Hindlimb muscle (tissue), 1 donor: ENCODE measurements at regions not wholly inside any gene's neighbourhood (a gene's known extent, or its start where the extent isn't known, plus 50 kb on each side); places are given as distances from the start of the nearest gene placed in this dataset.

ENCODE experiments used
- DNase-seq: peaks from one replicate; pipeline ENCODE4 v3.0.0-alpha.2; 2013

DNA sequence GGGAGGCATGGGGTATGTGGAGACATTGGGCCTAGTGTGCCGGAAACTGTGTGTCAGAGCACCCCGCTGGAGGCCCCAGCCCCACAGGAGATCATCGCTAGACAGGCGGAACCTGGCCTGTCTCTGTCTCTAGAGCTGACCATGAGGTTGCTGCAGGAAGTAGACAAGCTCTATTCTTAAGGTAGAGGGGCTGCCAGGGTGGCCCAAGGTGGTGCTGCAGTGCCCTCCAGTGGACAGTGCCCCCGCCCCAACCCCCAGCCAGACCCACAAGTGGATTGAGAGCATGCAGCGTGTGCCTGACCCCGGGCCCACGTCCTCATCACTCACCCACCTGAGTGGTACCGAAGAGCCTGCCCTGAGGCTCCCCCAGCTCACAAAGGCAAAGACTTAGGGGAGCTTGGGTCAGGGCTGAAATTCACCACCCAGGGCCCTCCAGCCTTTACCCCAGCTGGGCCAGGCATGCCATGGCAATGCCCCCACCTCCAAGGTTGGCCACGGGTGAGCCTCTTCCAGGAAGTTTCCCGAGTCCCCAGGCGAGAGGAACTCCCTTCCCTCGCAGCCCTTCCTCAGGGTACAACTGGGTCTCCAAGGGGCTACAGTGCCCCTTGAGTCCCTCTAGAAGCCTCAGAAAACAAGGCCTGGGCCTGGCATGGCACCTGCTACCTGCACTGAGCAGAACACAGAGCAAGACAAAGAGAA, 155.0 kb downstream of the TTC32 start:
- no peak for DNase-seq

DNA sequence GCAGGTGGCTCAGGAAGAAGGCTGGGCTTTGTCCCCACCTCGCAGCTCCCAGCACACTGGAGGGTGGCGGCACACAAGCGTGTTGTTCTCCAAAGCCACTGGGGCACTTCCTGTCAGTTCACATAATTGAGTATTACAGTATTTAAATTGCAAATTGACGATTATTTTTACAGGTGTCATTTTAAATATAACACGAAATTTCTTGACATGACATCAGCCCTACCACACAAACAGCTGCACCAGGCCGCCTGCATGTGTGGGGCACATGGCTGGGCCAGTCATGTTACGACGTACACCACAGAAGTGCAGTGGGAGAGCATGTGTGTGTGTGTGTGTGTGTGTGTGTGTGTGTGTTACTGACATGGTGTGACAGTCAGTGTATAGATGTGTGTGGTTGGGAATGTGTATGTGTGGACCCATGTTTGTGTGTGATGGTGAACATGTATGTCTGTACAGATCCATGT, 155.6 kb downstream of the TTC32 start:
- no peak for DNase-seq

DNA sequence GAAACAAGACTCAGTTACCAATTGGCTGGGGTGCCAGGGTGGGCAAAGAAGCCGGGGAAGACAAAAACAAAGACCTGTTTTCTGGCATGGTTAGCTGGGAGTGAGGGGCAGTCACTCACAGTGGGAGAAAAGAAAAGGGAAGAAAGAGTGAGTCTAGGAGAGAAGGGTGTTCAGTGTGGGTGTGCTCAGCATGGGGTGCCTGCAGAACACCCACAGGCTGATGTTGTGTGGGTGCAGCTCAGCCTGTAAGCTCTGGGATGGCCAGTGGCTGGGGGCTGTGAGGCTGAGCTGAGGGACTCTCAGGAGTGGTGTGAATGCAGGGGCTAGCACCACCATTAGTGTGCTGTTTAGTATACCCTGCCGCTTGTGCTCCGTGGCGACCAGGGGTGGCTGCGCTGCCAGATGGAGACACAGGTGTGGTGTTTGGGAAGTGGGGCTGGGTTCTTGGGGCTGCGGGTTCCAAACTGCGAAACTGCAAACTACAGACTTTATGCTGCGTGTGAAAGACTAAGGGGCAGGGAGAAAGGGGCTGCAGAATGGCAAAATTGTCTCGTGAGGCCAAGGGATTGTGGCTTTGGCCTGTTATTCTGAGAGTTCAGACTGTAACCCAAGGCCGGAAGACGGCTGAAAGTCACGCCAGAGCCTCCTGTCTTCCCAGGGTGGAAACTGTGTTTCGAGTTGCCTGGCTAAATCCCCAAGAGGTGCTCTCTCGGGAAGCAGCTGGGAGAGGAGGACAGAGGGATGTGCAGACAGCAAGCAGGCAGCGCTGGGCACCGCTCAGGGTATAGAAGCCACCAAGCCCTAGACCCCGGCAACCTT, 156.3 kb downstream of the TTC32 start:
- no peak for DNase-seq

DNA sequence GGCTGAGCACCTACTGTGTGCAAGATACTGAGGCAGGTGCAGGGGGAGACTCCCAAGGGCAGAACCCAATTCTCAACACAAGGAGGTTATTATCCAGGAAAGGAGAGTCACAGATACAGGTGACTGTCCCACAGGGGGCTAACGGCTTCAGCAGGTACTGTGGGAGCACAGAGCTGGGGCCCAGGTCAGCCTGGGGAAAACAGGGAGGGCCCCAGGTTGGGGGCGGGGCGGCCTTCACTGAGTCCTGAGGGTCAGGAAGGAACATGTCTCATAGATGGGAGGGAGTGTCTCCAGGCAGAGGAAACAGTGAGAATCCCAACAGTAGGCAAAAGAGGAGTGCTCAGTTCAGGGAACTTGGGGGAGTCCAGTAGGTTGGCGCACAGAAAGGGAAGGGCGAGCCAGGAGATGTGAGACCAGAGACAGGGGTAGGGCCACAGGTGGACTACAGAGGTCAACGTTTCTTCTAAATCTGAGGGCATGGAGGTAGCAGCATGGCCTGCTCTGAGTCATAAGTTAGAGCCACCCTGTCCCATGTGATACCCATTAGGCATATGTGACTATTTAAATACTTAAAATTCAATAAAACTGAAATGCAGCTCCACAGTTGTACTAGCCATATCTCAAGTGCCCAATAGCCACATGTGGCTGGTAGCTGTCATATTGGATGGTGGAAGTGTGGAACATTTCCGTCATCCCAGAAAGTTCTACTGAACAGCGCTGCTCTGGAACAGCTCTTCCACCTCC, 157.2 kb downstream of the TTC32 start:
- DNase-seq: no peak

DNA sequence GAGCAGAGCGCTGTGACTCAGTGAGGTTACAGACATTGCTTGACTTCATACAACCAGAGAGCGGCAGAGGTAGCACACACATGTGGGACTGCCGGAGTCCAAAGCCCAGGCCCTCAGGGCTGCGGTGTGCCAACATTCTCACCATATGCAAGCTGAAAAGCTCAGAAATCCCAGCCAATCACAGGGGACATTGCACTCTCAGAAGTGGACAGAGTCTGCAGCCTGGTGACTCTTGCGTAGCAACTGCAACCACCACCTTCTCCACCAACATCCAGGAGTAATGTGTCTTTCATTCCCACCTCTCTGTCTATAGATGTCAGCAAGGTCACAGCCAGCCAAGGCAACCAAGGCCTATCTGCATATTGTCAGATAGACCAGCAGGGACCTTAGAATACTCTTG, 158.1 kb downstream of the TTC32 start:
- DNase-seq: no peak

DNA sequence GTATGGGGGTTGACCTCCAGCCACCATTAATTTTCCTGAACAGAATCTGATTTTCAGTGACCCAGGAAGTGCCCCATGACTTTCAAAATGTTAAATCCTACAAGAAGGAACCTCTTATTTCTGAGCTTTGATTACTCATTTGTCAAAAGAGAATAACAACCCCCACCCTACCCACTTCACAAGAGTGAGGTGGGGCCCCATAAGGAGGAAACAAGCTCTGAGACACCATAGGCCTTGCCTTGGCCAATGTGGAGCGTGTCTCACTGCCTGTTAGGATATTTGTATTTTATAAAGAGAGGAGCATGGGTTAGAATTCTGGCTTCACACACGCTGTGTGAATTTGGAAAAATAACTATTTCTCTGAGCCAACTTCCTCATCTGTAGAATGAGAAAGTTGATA, 158.9 kb downstream of the TTC32 start:
- no peak for DNase-seq

DNA sequence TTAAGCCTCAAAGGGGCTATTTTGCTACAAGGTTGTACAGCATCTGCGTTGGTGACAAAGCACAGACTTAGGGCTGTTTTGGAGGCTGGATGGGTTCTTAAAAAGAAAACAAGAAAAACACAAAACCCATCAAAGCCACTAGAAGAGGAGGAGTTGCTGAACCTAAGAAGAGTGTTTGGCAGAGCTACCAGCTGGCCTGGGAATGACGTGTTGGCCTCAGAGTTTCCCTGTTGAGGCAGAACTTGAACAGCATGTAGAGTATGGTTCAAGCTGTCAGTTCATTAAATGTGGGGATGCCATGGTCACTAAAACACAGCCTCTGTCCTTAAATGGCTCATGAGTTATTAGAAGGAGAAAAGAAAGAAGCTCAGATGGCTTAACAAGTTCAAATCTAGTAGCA, 162.5 kb downstream of the TTC32 start:
- no peak for DNase-seq

DNA sequence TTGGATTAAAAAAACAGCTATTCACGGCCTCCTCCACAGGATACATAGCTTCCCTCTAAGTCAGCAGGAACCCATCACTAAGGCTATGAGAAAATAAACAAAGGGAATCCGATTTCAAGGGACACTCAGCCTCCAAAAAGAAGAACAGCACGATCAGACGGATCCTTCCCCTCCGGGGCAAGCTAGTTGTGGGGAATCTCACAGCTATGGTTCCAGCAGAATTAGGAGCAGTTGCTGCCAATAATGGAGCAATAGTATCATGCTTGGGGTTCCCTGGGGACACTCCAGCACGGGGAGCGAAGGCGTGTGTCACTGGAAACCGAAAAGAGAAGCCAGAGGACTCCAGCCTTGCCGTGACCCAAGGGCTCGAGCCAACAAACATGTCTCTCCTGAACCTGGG, 163.1 kb downstream of the TTC32 start:
- peak; percentile 58 for DNase-seq

DNA sequence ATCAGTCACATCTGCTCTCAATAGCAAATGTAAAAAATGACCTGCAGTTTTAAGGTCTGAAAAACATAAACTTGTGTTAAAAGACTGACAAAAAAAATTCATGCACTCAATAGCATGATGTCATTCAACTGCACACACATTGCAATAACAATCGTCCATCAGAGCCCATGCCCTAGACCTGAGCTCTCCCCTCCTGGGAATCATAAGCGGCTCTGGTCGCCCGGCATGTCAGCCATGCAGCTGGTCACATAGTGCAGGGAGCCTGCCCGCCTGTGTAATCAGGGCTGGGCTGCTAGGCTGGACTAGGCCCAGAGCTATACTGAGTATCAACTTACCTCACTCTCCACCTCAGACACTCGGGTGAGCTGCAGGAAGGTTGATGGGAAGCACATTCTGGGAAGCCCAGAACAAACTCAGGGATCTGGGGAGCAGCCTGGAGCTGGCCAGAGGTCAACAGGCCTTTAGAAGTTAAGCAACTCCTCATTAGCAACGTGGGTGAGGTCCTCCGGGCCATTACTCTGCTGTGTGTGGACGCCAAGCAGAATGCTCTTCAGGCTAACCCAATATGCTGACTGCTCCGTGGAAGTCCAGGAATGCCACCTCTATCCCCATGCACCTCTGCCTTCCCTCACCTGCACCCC, 165.5 kb downstream of the TTC32 start:
- DNase-seq: no peak

DNA sequence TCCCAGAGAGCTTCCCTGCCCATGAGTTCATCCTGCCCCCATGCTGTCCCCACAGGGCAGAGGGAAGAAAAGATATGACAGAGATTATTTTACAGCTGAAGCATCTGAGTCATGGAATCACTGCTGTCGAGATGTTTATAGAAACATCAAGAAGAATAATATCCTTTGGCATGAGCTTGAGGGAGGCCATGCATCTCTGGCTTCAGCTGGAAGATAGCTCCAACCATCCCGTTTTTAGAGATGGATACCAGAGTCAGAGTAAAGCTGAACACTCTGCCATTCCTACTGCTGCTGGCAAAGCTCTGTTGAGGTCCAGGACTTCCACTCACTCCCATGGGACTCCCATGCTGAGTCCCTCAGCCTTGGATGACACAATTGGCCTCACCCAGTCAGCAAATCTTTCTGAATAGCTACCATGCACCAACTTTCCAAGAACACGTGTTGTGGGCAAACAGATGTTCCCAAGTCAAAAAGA, 167.8 kb downstream of the TTC32 start:
- DNase-seq: no peak

DNA sequence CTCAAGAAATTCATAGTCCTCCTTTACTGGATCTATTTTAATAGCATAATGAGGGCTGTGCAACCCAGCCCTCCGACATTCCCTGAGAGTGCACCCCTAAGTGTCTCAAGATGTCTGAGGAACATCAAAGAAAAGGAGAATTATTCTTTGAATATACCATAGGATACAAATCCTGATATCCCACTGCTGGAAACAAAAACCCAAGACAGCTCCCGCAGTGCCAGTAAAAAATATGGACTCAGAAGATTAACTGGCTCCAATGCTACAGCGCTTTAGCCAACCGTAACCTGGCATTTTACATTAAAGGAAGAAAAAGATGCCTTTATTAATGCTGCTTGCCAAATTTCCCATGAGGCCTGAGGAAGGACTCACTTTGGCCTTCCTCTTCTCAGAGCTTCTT, 168.4 kb downstream of the TTC32 start:
- no peak for DNase-seq

DNA sequence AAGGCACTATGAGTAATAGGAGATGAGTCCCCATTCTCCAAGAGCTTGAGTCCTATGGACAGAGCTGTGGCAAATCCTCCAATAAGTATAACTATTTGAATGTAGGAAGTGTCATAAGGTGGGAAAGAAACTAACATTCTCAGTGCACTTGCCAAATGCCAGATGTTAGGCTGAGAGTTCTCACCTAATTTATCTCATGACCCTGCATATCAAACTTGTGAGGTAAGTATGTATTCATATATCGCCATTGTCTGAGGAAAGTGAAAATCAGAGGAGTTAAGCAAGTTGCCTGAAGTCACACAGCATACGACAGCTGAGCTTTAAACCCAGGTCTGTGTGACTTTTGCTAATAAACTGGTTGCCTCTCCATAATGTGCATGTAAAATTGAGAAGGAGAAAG, 169.5 kb downstream of the TTC32 start:
- no peak for DNase-seq

DNA sequence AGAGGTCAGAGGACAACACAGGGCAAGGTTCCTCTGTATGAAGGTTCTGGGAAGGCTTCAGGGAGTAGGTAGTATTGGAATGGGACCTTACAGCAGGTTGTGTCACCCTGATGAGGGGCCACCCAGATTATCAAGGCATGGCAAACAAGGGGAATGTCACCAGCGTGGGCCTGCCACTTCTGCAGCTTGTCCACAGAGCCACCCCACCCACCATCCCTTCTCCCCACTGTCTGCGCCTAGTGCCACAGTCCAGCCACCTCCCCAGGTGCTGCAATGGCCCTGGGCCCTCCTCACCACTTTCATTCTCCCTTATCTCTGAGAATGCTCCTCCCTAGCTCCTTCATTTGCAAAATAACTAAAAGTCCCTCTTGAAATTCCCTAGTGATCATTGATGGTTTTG, 170.3 kb downstream of the TTC32 start:
- DNase-seq: no peak

DNA sequence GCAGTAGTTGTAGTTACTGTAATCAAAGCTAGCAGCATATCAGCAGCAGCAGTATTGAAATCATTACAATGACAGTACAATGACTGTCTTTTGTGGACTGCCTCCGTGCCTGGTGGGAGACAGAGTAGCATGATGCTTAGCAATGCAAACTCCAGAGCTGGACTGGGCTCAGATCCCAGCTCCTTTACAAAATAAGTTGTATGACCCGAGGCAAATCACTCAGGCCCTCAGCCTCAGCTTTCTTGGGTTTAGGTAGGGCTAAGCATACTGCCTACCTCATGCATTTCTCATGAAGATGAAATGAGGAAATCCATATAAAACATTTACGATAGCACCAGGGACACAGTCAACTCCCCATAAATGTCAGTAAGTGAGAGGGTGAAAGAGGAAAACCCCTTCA, 170.7 kb downstream of the TTC32 start:
- no peak for DNase-seq

DNA sequence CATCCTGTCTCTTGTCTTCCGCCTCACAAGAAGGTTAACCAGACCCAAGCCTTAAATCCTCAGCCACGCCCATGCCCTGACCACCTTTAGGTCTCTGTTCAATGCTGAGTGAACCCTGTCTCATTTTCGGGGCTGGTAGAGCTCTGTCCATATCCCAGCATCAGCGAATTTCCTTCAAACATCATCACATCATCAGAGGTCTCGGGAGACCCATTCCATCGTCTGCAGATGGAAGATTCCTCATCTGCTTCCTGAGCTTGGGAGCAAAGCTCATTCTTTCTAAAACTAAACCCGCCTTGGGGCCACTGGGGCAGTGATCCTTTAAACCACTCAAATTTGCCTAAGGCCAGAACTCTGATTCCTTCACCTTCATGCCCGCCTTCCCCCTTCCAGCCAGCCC, 173.7 kb downstream of the TTC32 start:
- peak; percentile 77 for DNase-seq

DNA sequence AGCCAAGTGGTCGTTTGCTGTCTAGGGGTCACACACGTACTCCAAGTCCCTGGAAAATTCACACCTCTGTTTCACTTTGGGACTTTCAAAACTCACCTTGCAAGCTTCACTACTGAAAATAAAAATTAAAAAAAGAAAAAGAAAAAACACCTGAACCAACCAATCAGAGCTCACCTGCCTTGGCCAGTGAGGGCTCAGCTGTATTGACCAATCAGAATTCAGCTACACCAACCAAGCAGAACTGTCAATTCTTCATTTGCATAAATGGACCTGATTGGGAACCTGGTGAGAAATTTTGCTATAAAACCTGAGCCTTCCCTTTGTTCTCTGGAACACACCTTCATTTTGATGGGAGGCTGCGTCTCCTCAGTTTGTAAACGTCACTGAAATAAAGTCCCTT, 176.4 kb downstream of the TTC32 start:
- DNase-seq: no peak

DNA sequence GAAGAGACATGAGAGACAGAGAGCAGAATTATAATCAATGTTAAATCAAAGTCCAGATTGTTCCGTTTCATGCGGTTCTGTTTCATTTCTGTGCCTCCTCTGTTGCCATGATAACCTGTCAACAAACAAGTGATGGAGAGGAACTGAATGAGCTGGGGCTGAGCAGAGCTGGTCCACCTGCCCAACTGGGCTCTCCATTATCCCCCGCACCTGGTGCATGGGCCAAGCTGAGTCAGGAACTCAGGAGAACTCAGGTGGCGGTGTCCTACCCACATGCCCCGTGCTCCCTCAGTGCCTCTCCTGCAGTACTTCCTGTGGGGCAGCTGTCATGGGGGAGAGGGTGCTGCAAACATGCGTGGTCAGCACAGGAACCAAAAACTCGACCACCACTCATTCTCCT, 178.8 kb downstream of the TTC32 start:
- DNase-seq: no peak

DNA sequence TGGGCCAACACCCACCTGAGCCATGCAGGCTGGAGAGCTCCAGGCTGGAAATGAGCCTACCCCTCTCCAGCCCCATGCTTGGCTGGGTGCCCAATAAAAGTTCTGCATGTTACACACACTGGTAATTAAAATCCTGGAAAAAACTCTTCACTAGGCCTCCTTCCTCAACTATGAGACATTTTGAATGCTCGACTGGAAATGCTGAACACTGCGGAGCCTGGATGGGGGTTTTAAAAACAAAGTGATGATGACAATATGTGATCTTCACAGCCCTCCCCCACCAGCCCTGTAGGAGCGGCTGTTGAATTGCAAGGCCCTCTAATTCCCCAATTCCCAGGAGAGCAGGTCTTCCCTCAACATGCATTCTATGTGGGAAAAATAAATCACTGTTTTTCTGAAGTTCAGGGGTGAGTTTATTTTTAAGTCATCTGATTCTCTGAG, 179.2 kb downstream of the TTC32 start:
- no peak for DNase-seq

DNA sequence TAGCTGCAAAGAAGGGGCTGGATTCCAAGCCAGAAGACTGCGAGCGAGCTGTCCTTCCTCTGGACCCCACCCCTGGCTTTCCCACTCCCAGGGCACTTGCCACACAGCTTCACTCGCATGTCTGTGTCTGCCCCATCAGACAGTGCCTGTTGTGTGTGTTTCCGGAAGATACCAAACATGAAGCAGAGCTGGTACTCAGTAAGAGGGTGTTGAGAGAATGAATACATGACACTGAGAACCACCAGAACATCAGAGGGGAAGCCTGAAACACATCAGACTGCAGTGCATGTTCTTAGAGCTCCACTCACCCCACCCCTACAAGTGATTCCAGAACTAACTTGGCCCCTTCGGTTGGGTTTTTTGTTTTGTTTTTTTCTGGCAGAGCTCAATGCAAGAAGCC, 181.5 kb downstream of the TTC32 start:
- no peak for DNase-seq

DNA sequence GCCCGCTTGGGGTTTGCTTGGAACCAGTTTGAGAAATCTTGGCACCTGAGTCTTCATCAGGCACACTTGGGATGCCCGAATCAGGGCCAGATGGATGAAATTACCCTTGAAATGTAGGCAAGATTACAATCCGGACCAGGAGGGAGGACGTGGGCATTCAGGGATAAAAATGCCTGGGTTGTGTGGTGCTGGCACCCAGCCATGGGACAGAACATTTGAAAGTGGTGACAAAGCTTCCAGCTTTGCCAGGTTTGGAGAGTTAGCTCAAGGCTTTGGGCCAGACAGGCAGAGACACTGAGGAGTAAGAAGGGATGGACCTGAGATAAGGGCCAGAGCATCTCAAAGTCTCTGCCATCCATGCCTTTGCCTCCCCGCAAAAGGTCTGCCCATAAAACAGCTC, 182.2 kb downstream of the TTC32 start:
- DNase-seq: no peak

DNA sequence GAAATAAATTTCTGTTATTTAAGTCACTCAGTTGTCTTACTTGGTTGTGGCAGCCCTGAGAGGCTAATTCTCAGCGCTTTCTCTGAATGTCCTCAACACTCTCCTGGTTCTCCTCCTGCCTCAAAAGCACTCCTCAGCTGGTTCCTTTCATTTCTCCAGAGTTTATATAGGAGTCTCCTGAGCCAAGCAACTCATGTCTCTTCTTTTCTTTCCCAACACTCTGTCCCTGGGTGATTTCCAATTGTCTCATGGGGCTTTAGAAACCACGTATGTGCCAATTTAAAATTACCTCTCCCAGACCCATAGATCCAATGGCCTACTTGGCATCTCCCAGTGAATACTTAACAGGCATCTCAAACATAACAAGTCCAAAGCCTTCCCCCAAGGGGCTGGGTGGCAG, 184.3 kb downstream of the TTC32 start:
- DNase-seq: no peak

DNA sequence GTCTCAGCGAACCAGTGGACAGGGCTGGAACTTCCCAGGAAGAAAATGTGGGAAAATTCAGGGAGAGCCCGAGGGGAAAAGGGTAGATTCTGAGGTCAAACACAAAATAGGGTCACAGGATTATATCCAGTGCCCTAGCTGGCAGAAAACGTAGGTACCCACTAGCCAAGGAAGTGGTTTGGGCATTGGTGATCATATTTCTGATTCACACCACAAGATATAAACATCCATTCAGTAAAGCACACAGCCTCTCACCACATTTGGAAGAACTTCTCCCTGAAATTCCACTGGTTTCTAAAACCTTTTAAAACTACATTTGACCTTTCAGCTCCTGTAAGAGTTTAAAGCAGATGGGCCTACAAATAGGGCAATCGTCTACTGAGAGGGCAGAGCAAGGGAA, 186.9 kb downstream of the TTC32 start:
- no peak for DNase-seq

DNA sequence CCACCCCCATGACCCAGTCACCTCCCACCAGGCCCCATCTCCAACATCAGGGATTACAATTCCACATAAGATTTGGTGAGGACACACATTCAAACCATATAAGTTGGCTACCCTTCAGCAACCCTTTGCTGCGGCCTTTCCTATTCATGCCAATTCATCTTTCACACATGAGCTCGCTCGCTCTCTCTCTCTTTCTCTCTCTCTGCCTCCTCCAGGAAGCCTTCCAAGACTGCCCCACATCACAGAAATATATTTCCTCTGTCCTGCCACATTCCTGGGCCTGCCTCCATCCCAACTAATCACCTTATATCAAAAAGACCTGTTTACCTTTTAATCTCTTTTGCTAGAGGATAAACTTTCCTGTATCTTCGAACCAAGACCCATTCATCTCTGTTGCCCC, 188.9 kb downstream of the TTC32 start:
- DNase-seq: no peak
